ENCODE measurements at regions not wholly inside any gene's neighbourhood (a gene's known extent, or its start where the extent isn't known, plus 50 kb on each side); places are given as distances from the start of the nearest gene placed in this dataset.
A peak's percentile ranks its signal among the peaks of the same experiment; 100 is the strongest.

DNA sequence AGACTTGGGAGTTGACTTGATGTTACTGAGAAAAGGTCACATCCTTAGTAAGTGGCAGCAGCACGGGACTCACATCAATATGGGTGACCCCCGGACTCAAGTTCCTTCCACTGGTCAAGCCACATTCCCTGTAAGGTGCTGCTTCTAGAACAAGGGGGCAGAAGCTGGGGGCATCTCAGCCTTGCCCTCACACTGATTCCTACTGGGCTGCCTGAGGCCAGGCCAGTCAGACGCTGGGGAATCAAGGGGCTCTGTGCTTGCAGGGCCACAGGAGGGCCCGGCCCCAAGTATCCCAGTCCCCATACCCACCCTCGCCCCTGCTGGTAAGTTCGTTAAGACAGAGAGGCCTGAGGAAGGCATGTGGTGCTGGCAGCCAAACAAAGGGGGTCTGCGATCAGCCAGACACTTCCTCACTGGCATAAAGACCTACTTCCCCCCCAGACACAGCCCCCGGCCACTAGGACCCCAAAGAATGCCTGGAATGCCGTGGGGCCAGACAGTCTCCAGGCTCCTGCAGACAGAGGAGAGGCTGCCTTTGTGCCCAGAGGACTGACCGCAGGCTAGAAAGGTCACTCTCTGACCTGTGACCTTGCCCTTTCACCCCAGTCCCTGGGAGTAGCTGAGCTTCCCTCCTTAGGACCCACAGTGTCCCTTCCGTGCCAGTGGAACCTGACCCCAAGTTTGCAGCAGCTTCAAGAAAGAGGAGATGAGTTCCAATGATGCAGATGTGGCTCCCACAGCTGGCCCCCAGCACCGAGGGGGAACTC is 83.6 kb downstream of the HS1BP3 start (continued):
- TF ChIP-seq FOSL1 (IDR thresholded peaks at IDR 0.05; ENCODE audit: insufficient read depth, low read depth, low read length) (no peak), KDM5A (IDR thresholded peaks at IDR 0.05; ENCODE audit: low read length) (no peak), CBX8 (IDR thresholded peaks at IDR 0.05; ENCODE audit: borderline replicate concordance, low read depth, low read length) (no peak), RXRA (IDR thresholded peaks at IDR 0.05; ENCODE audit: insufficient read depth, low read depth, low read length) (peak; percentile 97), PHF8 (conservative IDR thresholded peaks at IDR 0.05; ENCODE audit: low read depth, low read length) (no peak), CHD1 (IDR thresholded peaks at IDR 0.05; ENCODE audit: low read depth, low read length) (no peak), POLR2AphosphoS5 (IDR thresholded peaks at IDR 0.05; ENCODE audit: low read depth, low read length) (no peak; the same call in 1 of the 2 replicates), TAF7 (optimal IDR thresholded peaks at IDR 0.05; ENCODE audit: borderline replicate concordance, low read depth, low read length) (no peak), BRCA1 (IDR thresholded peaks at IDR 0.05; ENCODE audit: low read depth, low read length) (no peak), SUZ12 (IDR thresholded peaks at IDR 0.05; ENCODE audit: low read length) (no peak)
- TF ChIP-seq, protein P1, sequence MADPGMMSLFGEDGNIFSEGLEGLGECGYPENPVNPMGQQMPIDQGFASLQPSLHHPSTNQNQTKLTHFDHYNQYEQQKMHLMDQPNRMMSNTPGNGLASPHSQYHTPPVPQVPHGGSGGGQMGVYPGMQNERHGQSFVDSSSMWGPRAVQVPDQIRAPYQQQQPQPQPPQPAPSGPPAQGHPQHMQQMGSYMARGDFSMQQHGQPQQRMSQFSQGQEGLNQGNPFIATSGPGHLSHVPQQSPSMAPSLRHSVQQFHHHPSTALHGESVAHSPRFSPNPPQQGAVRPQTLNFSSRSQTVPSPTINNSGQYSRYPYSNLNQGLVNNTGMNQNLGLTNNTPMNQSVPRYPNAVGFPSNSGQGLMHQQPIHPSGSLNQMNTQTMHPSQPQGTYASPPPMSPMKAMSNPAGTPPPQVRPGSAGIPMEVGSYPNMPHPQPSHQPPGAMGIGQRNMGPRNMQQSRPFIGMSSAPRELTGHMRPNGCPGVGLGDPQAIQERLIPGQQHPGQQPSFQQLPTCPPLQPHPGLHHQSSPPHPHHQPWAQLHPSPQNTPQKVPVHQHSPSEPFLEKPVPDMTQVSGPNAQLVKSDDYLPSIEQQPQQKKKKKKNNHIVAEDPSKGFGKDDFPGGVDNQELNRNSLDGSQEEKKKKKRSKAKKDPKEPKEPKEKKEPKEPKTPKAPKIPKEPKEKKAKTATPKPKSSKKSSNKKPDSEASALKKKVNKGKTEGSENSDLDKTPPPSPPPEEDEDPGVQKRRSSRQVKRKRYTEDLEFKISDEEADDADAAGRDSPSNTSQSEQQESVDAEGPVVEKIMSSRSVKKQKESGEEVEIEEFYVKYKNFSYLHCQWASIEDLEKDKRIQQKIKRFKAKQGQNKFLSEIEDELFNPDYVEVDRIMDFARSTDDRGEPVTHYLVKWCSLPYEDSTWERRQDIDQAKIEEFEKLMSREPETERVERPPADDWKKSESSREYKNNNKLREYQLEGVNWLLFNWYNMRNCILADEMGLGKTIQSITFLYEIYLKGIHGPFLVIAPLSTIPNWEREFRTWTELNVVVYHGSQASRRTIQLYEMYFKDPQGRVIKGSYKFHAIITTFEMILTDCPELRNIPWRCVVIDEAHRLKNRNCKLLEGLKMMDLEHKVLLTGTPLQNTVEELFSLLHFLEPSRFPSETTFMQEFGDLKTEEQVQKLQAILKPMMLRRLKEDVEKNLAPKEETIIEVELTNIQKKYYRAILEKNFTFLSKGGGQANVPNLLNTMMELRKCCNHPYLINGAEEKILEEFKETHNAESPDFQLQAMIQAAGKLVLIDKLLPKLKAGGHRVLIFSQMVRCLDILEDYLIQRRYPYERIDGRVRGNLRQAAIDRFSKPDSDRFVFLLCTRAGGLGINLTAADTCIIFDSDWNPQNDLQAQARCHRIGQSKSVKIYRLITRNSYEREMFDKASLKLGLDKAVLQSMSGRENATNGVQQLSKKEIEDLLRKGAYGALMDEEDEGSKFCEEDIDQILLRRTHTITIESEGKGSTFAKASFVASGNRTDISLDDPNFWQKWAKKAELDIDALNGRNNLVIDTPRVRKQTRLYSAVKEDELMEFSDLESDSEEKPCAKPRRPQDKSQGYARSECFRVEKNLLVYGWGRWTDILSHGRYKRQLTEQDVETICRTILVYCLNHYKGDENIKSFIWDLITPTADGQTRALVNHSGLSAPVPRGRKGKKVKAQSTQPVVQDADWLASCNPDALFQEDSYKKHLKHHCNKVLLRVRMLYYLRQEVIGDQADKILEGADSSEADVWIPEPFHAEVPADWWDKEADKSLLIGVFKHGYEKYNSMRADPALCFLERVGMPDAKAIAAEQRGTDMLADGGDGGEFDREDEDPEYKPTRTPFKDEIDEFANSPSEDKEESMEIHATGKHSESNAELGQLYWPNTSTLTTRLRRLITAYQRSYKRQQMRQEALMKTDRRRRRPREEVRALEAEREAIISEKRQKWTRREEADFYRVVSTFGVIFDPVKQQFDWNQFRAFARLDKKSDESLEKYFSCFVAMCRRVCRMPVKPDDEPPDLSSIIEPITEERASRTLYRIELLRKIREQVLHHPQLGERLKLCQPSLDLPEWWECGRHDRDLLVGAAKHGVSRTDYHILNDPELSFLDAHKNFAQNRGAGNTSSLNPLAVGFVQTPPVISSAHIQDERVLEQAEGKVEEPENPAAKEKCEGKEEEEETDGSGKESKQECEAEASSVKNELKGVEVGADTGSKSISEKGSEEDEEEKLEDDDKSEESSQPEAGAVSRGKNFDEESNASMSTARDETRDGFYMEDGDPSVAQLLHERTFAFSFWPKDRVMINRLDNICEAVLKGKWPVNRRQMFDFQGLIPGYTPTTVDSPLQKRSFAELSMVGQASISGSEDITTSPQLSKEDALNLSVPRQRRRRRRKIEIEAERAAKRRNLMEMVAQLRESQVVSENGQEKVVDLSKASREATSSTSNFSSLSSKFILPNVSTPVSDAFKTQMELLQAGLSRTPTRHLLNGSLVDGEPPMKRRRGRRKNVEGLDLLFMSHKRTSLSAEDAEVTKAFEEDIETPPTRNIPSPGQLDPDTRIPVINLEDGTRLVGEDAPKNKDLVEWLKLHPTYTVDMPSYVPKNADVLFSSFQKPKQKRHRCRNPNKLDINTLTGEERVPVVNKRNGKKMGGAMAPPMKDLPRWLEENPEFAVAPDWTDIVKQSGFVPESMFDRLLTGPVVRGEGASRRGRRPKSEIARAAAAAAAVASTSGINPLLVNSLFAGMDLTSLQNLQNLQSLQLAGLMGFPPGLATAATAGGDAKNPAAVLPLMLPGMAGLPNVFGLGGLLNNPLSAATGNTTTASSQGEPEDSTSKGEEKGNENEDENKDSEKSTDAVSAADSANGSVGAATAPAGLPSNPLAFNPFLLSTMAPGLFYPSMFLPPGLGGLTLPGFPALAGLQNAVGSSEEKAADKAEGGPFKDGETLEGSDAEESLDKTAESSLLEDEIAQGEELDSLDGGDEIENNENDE (IDR thresholded peaks at IDR 0.05; ENCODE audit: insufficient replicate concordance, low read length), result no peak
